IMR-90 (cell line): ENCODE measurements at regions not wholly inside any gene's neighbourhood (a gene's known extent, or its start where the extent isn't known, plus 50 kb on each side); places are given as distances from the start of the nearest gene placed in this dataset.

Source experiments
- ATAC-seq: fragments of 200-7000 bp; cut with Tn5 transposase; 2 replicates; pipeline ENCODE4 v1.9.1; 2020; ENCODE audit warnings: low read depth, mild to moderate bottlenecking, moderate library complexity
- BruUV-seq: library from RNA; stranded (reverse); fragments of 400-500 nt; replicated peaks from 2 replicates; lab custom pipeline; 2021; lab: Mats Ljungman, UMichigan
- CTCF ChIA-PET: fragments of 300-600 bp; formaldehyde crosslinking; extraction: SDS; loops from one replicate; lab custom pipeline; 2021; ENCODE audit warnings: antibody characterized with exemption; lab: Yijun Ruan, JAX
- POLR2A ChIA-PET: fragments of 300-600 bp; sonication (Branson Sonifier 250); formaldehyde crosslinking; loops from one replicate; lab custom pipeline; 2022; ENCODE audit warnings: antibody characterized with exemption; ENCODE audit not compliant: unreplicated experiment; lab: Charles Lee
- DNase-seq: peaks from one replicate; pipeline ENCODE4 v3.0.0; 2013
- H2AFZ ChIP-seq: replicated peaks from 2 replicates; pipeline ENCODE3; 2013; ENCODE audit warnings: low read length, mild to moderate bottlenecking; ENCODE audit not compliant: poor library complexity
- H2AK5ac ChIP-seq: 2 replicates; pipeline ENCODE4 v1.6.1; 2013; ENCODE audit warnings: low read depth, low read length, inconsistent platforms
- H2AK9ac ChIP-seq: replicated peaks from 2 replicates; pipeline ENCODE3; 2013; ENCODE audit warnings: mild to moderate bottlenecking, low read depth, low read length, moderate library complexity; ENCODE audit not compliant: poor library complexity
- H2BK120ac ChIP-seq: 2 replicates; pipeline ENCODE4 v1.6.1; 2013; ENCODE audit warnings: low read depth, low read length, inconsistent platforms
- H2BK15ac ChIP-seq: 3 replicates; pipeline ENCODE4 v1.6.1; 2013; ENCODE audit warnings: low read depth, low read length, inconsistent platforms
- H2BK20ac ChIP-seq: 2 replicates; pipeline ENCODE4 v1.6.1; 2013; ENCODE audit warnings: low read depth, mild to moderate bottlenecking, inconsistent platforms, low read length, moderate library complexity
- H2BK5ac ChIP-seq: 2 replicates; pipeline ENCODE4 v1.6.1; 2013; ENCODE audit warnings: mild to moderate bottlenecking, low read depth, low read length, inconsistent platforms; ENCODE audit not compliant: poor library complexity, severe bottlenecking
- H3K14ac ChIP-seq: replicated peaks from 2 replicates; pipeline ENCODE4 v1.6.1; 2013; ENCODE audit warnings: low read depth, low read length, inconsistent platforms
- H3K18ac ChIP-seq: 2 replicates; pipeline ENCODE4 v1.6.1; 2013; ENCODE audit warnings: low read depth, low read length, control low read depth
- H3K23ac ChIP-seq: 2 replicates; pipeline ENCODE4 v1.6.1; 2013; ENCODE audit warnings: low read depth, low read length, inconsistent platforms
- H3K27ac ChIP-seq: 2 replicates; pipeline ENCODE4 v1.5.1; 2013; ENCODE audit warnings: mild to moderate bottlenecking, control low read depth, low read length; ENCODE audit not compliant: insufficient read depth
- H3K27me3 ChIP-seq: 2 replicates; pipeline ENCODE4 v1.6.1; 2013; ENCODE audit warnings: low read length; ENCODE audit not compliant: control insufficient read depth, insufficient read depth
- H3K36me3 ChIP-seq: 2 replicates; pipeline ENCODE4 v1.6.1; 2013; ENCODE audit warnings: low read length, mixed read lengths; ENCODE audit not compliant: control insufficient read depth, insufficient read depth
- H3K4ac ChIP-seq: 2 replicates; pipeline ENCODE4 v1.6.1; 2013; ENCODE audit warnings: low read depth, low read length, inconsistent platforms
- H3K4me1 ChIP-seq: 2 replicates; pipeline ENCODE4 v1.6.1; 2013; ENCODE audit warnings: low read length, mixed read lengths; ENCODE audit not compliant: control insufficient read depth, insufficient read depth
- H3K4me2 ChIP-seq: 2 replicates; pipeline ENCODE4 v1.6.1; 2013; ENCODE audit warnings: low read depth, mild to moderate bottlenecking, control low read depth, low read length, moderate library complexity
- H3K4me3 ChIP-seq: 2 replicates; pipeline ENCODE4 v1.5.1; 2013; ENCODE audit warnings: low read depth, mild to moderate bottlenecking, control low read depth, low read length, moderate library complexity; ENCODE audit not compliant: insufficient read depth
- H3K56ac ChIP-seq: 2 replicates; pipeline ENCODE4 v1.6.1; 2013; ENCODE audit warnings: low read length, inconsistent platforms; ENCODE audit not compliant: insufficient read depth; ENCODE audit errors: extremely low read depth
- H3K79me1 ChIP-seq, 2 experiments: 2 replicates each; pipeline ENCODE4 v1.6.1; 2013; ENCODE audit warnings: low read length in 2 of 2, inconsistent platforms in 1 of 2, low read depth in 1 of 2
- H3K9ac ChIP-seq: 2 replicates; pipeline ENCODE4 v1.6.1; 2013; ENCODE audit warnings: low read depth, low read length, control low read depth
- H3K9me1 ChIP-seq: 2 replicates; pipeline ENCODE4 v1.6.1; 2013; ENCODE audit warnings: low read length, inconsistent platforms; ENCODE audit not compliant: insufficient read depth
- H3K9me3 ChIP-seq: 2 replicates; pipeline ENCODE4 v1.6.1; 2013; ENCODE audit warnings: low read length; ENCODE audit not compliant: control insufficient read depth, insufficient read depth
- H4K20me1 ChIP-seq: 2 replicates; pipeline ENCODE4 v1.6.1; 2013; ENCODE audit warnings: low read length, inconsistent platforms; ENCODE audit not compliant: insufficient read depth
- H4K5ac ChIP-seq: 2 replicates; pipeline ENCODE4 v1.6.1; 2013; ENCODE audit warnings: mild to moderate bottlenecking, low read depth, low read length, control low read depth
- H4K8ac ChIP-seq, 2 experiments: 2 replicates each; pipeline ENCODE4 v1.6.1; 2013; ENCODE audit warnings: low read depth in 2 of 2, low read length in 2 of 2, control low read depth in 1 of 2, inconsistent platforms in 1 of 2
- H4K91ac ChIP-seq: 2 replicates; pipeline ENCODE4 v1.6.1; 2013; ENCODE audit warnings: low read depth, low read length, inconsistent platforms; ENCODE audit not compliant: insufficient read depth
- CHD1 ChIP-seq: IDR thresholded peaks from 2 replicates; pipeline ENCODE4 v1.6.1; 2012; ENCODE audit warnings: low read depth, low read length, improper control_type of control experiment
- MAFK ChIP-seq: IDR thresholded peaks from 2 replicates; pipeline ENCODE4 v1.6.1; 2012; ENCODE audit warnings: low read depth, low read length, improper control_type of control experiment
- MAZ ChIP-seq: IDR thresholded peaks from 2 replicates; pipeline ENCODE4 v1.6.1; 2012; ENCODE audit warnings: low read depth, mild to moderate bottlenecking, low read length, improper control_type of control experiment, moderate library complexity, borderline replicate concordance
- RAD21 ChIP-seq: IDR thresholded peaks from 2 replicates; pipeline ENCODE4 v1.6.1; 2012; ENCODE audit warnings: low read length, improper control_type of control experiment
- dilution Hi-C: fragments of 300-500 bp; cut with HindIII; formaldehyde crosslinking; loops from one replicate; pipeline ENCODE4 v1.14.3; 2018; ENCODE audit warnings: low sequenced_read_pairs; ENCODE audit not compliant: unreplicated experiment
- in situ Hi-C: fragments of 300-500 bp; cut with MboI; formaldehyde crosslinking; loops from 3 replicates; pipeline ENCODE4 v1.14.3; 2019; ENCODE audit warnings: low sequenced_read_pairs, inconsistent platforms, mixed read lengths
- intact Hi-C: fragments of 100-400 bp; cut with micrococcal nuclease; formaldehyde crosslinking; loops from 2 replicates; pipeline ENCODE4 v1.10.0; 2022
- TF ChIP-seq, protein P1 (sequence below): fragments of 150-350 bp; IDR thresholded peaks from 2 replicates; pipeline ENCODE4 v1.6.1; 2016; ENCODE audit warnings: low read depth, mild to moderate bottlenecking, low read length, moderate library complexity, borderline replicate concordance

DNA sequence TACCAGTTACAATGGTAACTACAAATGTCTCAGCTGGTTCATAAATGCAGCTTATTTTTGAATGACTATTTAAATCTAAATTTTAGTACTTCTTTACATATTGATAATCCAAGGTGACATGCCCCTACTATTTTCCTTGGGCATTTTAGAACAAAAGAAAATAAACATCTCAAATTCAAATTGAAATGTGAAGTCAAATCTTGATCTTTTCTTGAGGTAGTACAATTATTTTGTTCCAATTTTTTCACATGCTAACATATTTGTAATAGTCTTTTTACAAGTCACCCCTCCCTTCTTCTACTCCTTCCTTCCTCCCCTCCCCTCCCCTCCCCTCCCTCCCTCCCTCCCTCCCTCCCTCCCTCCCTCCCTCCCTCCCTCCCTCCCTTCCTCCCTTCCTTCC, 370.1 kb upstream of the MMS22L start:
- Histone ChIP-seq H3K23ac (no peak overlapping the region), H4K20me1 (no peaks in the 10 kb centered on the region), H3K27ac (no peak overlapping the region), H3K4me2 (no peak overlapping the region), H2AFZ (no peak overlapping the region), H2BK5ac (no peak overlapping the region), H3K4me3 (no peak overlapping the region), H3K4ac (no peak overlapping the region), H2BK120ac (no peak overlapping the region), H3K4me1 (no peaks in the 10 kb centered on the region), H3K27me3 (peaks cover 1% of the 10 kb centered on the region; the same call in 1 of the 2 replicates), H3K36me3 (no peaks in the 10 kb centered on the region), H3K9me1 (no peaks in the 10 kb centered on the region), H3K14ac (no peak overlapping the region), H4K5ac (no peak overlapping the region), H2BK15ac (no peak overlapping the region), H3K9me3 (no peaks in the 10 kb centered on the region), H3K79me1 (no peaks in the 10 kb centered on the region), H3K9ac (no peak overlapping the region), H2AK5ac (no peak overlapping the region), H4K91ac (no peak overlapping the region), H3K18ac (no peak overlapping the region), H3K56ac (no peak overlapping the region), H2BK20ac (no peak overlapping the region), H2AK9ac (no peak overlapping the region), H4K8ac (no peak overlapping the region)
- intact Hi-C loops (no loop called here), in situ Hi-C loops (no loop called here), dilution Hi-C loops (no loop called here)
- no peak for DNase-seq
- ATAC-seq: no peak
- no TSS peak for BruUV-seq
- POLR2A ChIA-PET: no interaction called here
- no peak for TF ChIP-seq CHD1
- no peak for TF ChIP-seq RAD21
- TF ChIP-seq, protein P1, sequence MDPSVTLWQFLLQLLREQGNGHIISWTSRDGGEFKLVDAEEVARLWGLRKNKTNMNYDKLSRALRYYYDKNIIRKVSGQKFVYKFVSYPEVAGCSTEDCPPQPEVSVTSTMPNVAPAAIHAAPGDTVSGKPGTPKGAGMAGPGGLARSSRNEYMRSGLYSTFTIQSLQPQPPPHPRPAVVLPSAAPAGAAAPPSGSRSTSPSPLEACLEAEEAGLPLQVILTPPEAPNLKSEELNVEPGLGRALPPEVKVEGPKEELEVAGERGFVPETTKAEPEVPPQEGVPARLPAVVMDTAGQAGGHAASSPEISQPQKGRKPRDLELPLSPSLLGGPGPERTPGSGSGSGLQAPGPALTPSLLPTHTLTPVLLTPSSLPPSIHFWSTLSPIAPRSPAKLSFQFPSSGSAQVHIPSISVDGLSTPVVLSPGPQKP: no peak
- no peak for TF ChIP-seq MAZ
- TF ChIP-seq MAFK: no peak
- CTCF ChIA-PET: interaction anchor here (1.0 kb wide), 1 partner anchor 11 kb away, joined by 4 read pairs; no protein-coding TSS in a partner anchor
